Brain microvascular endothelial cell (primary cell): ENCODE measurements at regions not wholly inside any gene's neighbourhood (a gene's known extent, or its start where the extent isn't known, plus 50 kb on each side); places are given as distances from the start of the nearest gene placed in this dataset.

Experiments used
- DNase-seq: peaks from one replicate; pipeline ENCODE4 v3.0.0-alpha.2; 2020
- H3K27ac ChIP-seq: fragments of 250-450 bp; sonication (Bioruptor Pico); 2 replicates; pipeline ENCODE4 v1.5.1; 2020; ENCODE audit warnings: mild to moderate bottlenecking, moderate library complexity
- H3K27me3 ChIP-seq: fragments of 250-450 bp; sonication (Bioruptor Pico); replicated peaks from 2 replicates; pipeline ENCODE4 v1.5.1; 2020; ENCODE audit warnings: mild to moderate bottlenecking
- H3K36me3 ChIP-seq: fragments of 250-450 bp; sonication (Bioruptor Pico); replicated peaks from 2 replicates; pipeline ENCODE4 v1.5.1; 2020; ENCODE audit warnings: mild to moderate bottlenecking
- H3K4me3 ChIP-seq: 2 replicates; pipeline ENCODE4 v1.5.1; 2011; ENCODE audit warnings: low read depth, mild to moderate bottlenecking, control low read depth, low read length, moderate library complexity
- in situ Hi-C: cut with HindIII; loops from 2 replicates; pipeline ENCODE4 v1.10.0; 2017; ENCODE audit warnings: low sequenced_read_pairs, low pct_ligation_motif_present
- TF ChIP-seq, protein P1 (sequence below): IDR thresholded peaks from 2 replicates; pipeline ENCODE4 v1.5.1; 2011; ENCODE audit warnings: low read depth, mild to moderate bottlenecking, moderate library complexity, low read length, control low read depth, inconsistent platforms; ENCODE audit errors: missing control alignments

GRCh38 chr17:13346081-13346533, 255.6 kb downstream of the HS3ST3A1 start:
- Histone ChIP-seq H3K36me3 (no peaks in the 10 kb centered on the region), H3K27ac (peak overlapping the region; percentile 99), H3K27me3 (no peaks in the 10 kb centered on the region), H3K4me3 (no peak overlapping the region)
- in situ Hi-C loops, result no loop called here
- peak; percentile 98 for DNase-seq
- TF ChIP-seq, protein P1, sequence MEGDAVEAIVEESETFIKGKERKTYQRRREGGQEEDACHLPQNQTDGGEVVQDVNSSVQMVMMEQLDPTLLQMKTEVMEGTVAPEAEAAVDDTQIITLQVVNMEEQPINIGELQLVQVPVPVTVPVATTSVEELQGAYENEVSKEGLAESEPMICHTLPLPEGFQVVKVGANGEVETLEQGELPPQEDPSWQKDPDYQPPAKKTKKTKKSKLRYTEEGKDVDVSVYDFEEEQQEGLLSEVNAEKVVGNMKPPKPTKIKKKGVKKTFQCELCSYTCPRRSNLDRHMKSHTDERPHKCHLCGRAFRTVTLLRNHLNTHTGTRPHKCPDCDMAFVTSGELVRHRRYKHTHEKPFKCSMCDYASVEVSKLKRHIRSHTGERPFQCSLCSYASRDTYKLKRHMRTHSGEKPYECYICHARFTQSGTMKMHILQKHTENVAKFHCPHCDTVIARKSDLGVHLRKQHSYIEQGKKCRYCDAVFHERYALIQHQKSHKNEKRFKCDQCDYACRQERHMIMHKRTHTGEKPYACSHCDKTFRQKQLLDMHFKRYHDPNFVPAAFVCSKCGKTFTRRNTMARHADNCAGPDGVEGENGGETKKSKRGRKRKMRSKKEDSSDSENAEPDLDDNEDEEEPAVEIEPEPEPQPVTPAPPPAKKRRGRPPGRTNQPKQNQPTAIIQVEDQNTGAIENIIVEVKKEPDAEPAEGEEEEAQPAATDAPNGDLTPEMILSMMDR, result no peak

- Histone ChIP-seq H3K27me3 (no peaks in the 10 kb centered on the region), H3K36me3 (no peaks in the 10 kb centered on the region), H3K27ac (peak overlapping the region; percentile 54), H3K4me3 (no peak overlapping the region)
- TF ChIP-seq, protein P1, result no peak
- in situ Hi-C loops, result no loop called here
- no peak for DNase-seq
Observed at GRCh38 chr17:13338421-13338820, 263.3 kb downstream of the HS3ST3A1 start.

GRCh38 chr17:13337864-13338371, 263.8 kb downstream of the HS3ST3A1 start:
- Histone ChIP-seq H3K27ac (peak overlapping the region; percentile 54), H3K36me3 (no peaks in the 10 kb centered on the region), H3K27me3 (no peaks in the 10 kb centered on the region), H3K4me3 (peak overlapping the region; percentile 37)
- peak; percentile 66 for DNase-seq
- TF ChIP-seq, protein P1, result peak; percentile 84
- in situ Hi-C loops, result no loop called here

GRCh38 chr17:13337151-13337550, 264.6 kb downstream of the HS3ST3A1 start:
- Histone ChIP-seq H3K27me3 (no peaks in the 10 kb centered on the region), H3K36me3 (no peaks in the 10 kb centered on the region), H3K4me3 (no peak overlapping the region), H3K27ac (no peak overlapping the region)
- no peak for DNase-seq
- TF ChIP-seq, protein P1, result no peak
- in situ Hi-C loops, result no loop called here

DNA sequence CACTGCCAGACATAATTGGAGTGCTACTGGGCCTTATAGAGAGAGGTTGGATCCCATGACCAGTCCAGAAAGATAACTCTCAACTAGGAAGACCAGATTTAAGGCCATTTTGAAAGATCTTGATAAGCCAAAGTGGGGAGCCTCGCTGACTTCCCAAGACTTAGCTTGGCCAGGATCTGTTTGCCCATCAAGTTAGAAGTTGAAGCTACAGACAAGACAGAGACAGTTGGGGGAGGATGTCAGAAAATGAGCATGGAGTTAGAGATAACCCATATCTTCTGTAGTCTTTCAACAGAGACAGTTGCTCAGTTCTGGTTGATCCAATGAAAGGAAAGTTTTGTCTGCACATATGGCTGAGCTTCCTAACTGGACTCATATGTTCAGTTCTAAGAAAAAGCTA, 267.4 kb downstream of the HS3ST3A1 start:
- Histone ChIP-seq H3K27me3 (no peaks in the 10 kb centered on the region), H3K27ac (no peak overlapping the region), H3K36me3 (no peaks in the 10 kb centered on the region), H3K4me3 (no peak overlapping the region)
- TF ChIP-seq, protein P1, result no peak
- in situ Hi-C loops, result no loop called here
- no peak for DNase-seq

- in situ Hi-C loops, result no loop called here
- Histone ChIP-seq H3K36me3 (no peaks in the 10 kb centered on the region), H3K27me3 (no peaks in the 10 kb centered on the region), H3K4me3 (no peak overlapping the region), H3K27ac (no peak overlapping the region)
- no peak for DNase-seq
- TF ChIP-seq, protein P1, result no peak
Observed at GRCh38 chr17:13333661-13334060, 268.1 kb downstream of the HS3ST3A1 start.
